ENCODE measurements at regions not wholly inside any gene's neighbourhood (a gene's known extent, or its start where the extent isn't known, plus 50 kb on each side); places are given as distances from the start of the nearest gene placed in this dataset.

GRCh38 chr14:98958048-98958631 lies 313.9 kb downstream of the BCL11B start:
- Histone ChIP-seq H3K27ac (no peak overlapping the region), H3K4me1 (peaks cover 0 to 15% (median 7%) of the 10 kb centered on the region in 4 donors), H3K4me3 (no peak overlapping the region), H3K36me3 (no peaks in the 10 kb centered on the region), H3K9me3 (no peaks in the 10 kb centered on the region), H3K27me3 (peaks cover 0 to 12% of the 10 kb centered on the region in 2 donors)
- no peak for DNase-seq
- intact Hi-C loops (cut with DNase I; ENCODE audit: low total_unique reads): no loop called here
- no peak for TF ChIP-seq CTCF (IDR thresholded peaks at IDR 0.05)

DNA sequence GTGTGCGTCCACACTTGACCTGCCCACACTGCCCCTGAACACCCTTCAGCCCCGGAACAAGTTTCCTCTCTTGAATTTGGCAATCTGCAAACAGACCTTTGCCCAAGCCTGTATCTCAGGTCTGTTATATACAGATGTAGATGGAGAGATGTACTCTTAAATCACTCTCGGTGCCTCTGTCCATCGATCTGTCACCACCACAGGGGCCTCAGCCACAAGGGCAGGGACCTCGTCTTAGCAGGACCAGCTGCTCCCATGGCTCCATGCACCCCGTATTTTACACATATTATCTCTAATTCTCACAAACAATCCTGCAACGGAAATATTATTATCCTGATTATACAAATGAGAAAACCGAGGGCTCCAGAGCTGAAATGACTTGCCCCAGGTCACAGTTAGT lies 313.4 kb downstream of the BCL11B start:
- H3K4me1 ChIP-seq: peaks cover 0 to 10% (median 5%) of the 10 kb centered on the region in 4 donors

DNA sequence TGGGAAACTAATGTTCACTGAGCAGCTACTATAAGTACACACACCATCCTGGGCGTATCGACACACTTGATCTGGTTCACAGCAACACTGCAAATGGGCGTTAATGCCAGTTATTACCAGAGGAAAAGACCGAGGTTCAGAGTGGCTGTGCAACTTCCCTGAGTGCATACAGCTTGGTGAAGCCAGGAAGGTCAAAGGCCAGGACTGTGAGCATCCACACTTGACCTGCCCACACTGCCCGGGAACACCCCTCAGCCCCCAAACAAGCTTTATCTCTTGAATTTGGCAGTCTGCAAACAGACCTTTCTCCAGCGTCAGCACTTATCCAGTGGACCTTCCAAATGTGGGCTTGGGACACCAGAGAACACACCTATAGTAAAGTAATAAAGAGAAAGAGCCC lies 312.6 kb downstream of the BCL11B start:
- no peak for DNase-seq
- no peak overlapping the region for H3K27ac ChIP-seq
- H3K4me1 ChIP-seq: peaks cover 0 to 9% (median 3%) of the 10 kb centered on the region in 4 donors
- no peaks in the 10 kb centered on the region for H3K9me3 ChIP-seq
- no peak for TF ChIP-seq CTCF (IDR thresholded peaks at IDR 0.05)
- H3K27me3 ChIP-seq: peaks cover 0 to 12% of the 10 kb centered on the region in 2 donors
- no peak overlapping the region for H3K4me3 ChIP-seq
- intact Hi-C loops (cut with DNase I; ENCODE audit: low total_unique reads): no loop called here
- no peaks in the 10 kb centered on the region for H3K36me3 ChIP-seq

More for the DNA sequence above, 313.4 kb downstream of the BCL11B start:
- Histone ChIP-seq H3K27ac (no peak overlapping the region), H3K9me3 (no peaks in the 10 kb centered on the region), H3K27me3 (peaks cover 0 to 12% of the 10 kb centered on the region in 2 donors), H3K36me3 (no peaks in the 10 kb centered on the region), H3K4me3 (no peak overlapping the region)
- no peak for TF ChIP-seq CTCF (IDR thresholded peaks at IDR 0.05)
- intact Hi-C loops (cut with DNase I; ENCODE audit: low total_unique reads): no loop called here
- DNase-seq: no peak

GRCh38 chr14:98959958-98960616 lies 311.9 kb downstream of the BCL11B start:
- intact Hi-C loops (cut with DNase I; ENCODE audit: low total_unique reads): no loop called here

DNA sequence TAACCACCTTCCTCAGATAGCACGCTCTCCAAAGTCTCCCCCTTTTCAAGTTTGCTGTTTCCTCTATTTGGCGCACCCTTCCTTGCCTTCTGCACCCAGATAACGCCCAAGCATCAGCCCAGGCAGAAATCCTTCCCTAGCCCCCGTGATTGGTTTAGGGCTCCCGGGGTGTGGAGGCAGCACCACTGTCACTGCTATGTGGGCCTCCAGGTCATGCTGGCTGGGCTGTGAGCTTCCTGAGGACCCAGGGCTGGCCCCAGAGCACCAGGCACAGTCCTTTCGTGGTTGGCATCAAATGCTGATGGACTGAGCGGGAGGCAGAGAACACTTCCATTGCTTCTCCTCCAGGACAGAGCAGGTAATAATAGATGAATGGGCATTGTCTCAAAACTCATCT lies 311.4 kb downstream of the BCL11B start:
- peaks cover 0 to 16% of the 10 kb centered on the region in 2 donors for H3K27me3 ChIP-seq
- TF ChIP-seq CTCF (IDR thresholded peaks at IDR 0.05): no peak

More at GRCh38 chr14:98959958-98960616, 311.9 kb downstream of the BCL11B start:
- TF ChIP-seq CTCF (IDR thresholded peaks at IDR 0.05): no peak
- H3K27ac ChIP-seq: no peak overlapping the region
- DNase-seq: no peak
- H3K9me3 ChIP-seq: no peaks in the 10 kb centered on the region
- peaks cover 0 to 9% (median 3%) of the 10 kb centered on the region in 4 donors for H3K4me1 ChIP-seq
- H3K27me3 ChIP-seq: peaks cover 0 to 16% of the 10 kb centered on the region in 2 donors
- no peak overlapping the region for H3K4me3 ChIP-seq
- H3K36me3 ChIP-seq: no peaks in the 10 kb centered on the region

More for the DNA sequence above, 311.4 kb downstream of the BCL11B start:
- Histone ChIP-seq H3K27ac (no peak overlapping the region), H3K36me3 (no peaks in the 10 kb centered on the region), H3K4me1 (peaks cover 0 to 9% (median 3%) of the 10 kb centered on the region in 4 donors), H3K9me3 (no peaks in the 10 kb centered on the region), H3K4me3 (no peak overlapping the region)
- no peak for DNase-seq
- intact Hi-C loops (cut with DNase I; ENCODE audit: low total_unique reads): no loop called here
